ENCODE measurements at regions not wholly inside any gene's neighbourhood (a gene's known extent, or its start where the extent isn't known, plus 50 kb on each side); places are given as distances from the start of the nearest gene placed in this dataset.

DNA sequence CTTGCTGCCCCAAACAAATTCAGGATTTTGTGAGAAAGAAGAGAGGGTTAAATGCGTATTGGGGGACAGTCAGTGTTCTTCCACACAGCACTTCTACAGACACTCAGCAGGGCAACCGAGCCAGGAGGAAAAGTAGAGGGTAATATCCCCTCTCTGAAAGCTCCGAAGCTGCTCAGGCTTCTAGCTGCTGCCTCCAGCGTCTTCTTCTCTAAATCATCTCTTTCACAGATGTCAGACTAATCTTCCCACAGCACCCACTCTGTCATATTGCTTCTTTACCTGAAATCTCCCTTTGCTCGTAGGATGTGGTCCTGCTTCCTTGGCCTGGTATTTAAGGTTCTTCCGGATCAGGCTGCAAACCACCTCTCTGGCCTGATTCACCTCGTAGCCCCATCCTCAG is 117.6 kb upstream of the HAAO start:
- no peaks in the 10 kb centered on the region for H3K36me3 ChIP-seq
- TF ChIP-seq, protein P1, sequence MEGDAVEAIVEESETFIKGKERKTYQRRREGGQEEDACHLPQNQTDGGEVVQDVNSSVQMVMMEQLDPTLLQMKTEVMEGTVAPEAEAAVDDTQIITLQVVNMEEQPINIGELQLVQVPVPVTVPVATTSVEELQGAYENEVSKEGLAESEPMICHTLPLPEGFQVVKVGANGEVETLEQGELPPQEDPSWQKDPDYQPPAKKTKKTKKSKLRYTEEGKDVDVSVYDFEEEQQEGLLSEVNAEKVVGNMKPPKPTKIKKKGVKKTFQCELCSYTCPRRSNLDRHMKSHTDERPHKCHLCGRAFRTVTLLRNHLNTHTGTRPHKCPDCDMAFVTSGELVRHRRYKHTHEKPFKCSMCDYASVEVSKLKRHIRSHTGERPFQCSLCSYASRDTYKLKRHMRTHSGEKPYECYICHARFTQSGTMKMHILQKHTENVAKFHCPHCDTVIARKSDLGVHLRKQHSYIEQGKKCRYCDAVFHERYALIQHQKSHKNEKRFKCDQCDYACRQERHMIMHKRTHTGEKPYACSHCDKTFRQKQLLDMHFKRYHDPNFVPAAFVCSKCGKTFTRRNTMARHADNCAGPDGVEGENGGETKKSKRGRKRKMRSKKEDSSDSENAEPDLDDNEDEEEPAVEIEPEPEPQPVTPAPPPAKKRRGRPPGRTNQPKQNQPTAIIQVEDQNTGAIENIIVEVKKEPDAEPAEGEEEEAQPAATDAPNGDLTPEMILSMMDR (IDR thresholded peaks at IDR 0.05), result no peak
- peak overlapping the region; percentile 38 to 59 for H3K27ac ChIP-seq
- H3K27me3 ChIP-seq, result no peaks in the 10 kb centered on the region
- intact Hi-C loops (cut with DNase I), result loop anchor here (5.0 kb wide), 1 partner anchor 43 kb away; no protein-coding TSS in a partner anchor
- no peaks in the 10 kb centered on the region for H3K9me3 ChIP-seq
- DNase-seq (ENCODE audit: low spot score in 2 of 2), result no peak
- no peak overlapping the region for H3K4me3 ChIP-seq
- peaks cover 37 to 57% of the 10 kb centered on the region in 2 donors for H3K4me1 ChIP-seq

DNA sequence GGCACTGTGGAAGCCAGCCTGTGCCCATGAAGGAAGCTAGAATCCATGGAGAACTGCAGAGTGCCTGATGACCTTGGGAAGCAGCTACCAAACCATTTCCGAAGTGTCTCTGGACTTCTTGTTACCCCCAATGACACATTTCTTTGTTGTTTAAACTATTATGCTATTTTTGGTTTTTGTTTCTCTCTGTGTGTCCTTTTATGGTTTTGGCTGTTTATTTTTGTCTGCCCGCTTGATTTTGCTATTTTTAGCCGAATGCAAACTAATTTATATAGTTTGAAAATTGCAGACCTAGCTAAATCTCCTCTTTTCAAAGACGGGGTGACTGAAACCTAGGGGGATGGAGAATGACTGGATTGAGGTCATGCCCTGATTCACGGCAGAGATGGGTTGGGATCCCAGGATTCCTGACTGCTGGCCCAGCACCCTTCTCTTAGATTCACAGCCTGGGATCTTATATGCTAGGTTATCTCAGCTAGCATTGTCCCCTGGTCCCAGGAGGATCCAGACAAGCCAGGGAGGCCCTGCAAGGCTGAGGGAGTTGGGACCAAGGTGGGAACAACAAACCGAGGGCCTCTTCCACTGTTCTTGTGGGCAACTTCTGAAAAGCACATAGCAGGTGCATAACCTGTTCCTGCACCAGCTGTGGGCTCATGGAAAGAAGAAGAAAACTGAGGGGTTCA is 116.3 kb upstream of the HAAO start:
- TF ChIP-seq, protein P1 (IDR thresholded peaks at IDR 0.05), result no peak
- intact Hi-C loops (cut with DNase I), result loop anchor here (5.0 kb wide), 1 partner anchor 41 kb away; no protein-coding TSS in a partner anchor
- no peaks in the 10 kb centered on the region for H3K27me3 ChIP-seq
- H3K4me3 ChIP-seq, result no peak overlapping the region
- peaks cover 37 to 59% of the 10 kb centered on the region in 2 donors for H3K4me1 ChIP-seq
- no peaks in the 10 kb centered on the region for H3K36me3 ChIP-seq
- no peak for DNase-seq (ENCODE audit: low spot score in 2 of 2)
- no peaks in the 10 kb centered on the region for H3K9me3 ChIP-seq
- H3K27ac ChIP-seq, result peak overlapping the region; percentile 89 to 90

DNA sequence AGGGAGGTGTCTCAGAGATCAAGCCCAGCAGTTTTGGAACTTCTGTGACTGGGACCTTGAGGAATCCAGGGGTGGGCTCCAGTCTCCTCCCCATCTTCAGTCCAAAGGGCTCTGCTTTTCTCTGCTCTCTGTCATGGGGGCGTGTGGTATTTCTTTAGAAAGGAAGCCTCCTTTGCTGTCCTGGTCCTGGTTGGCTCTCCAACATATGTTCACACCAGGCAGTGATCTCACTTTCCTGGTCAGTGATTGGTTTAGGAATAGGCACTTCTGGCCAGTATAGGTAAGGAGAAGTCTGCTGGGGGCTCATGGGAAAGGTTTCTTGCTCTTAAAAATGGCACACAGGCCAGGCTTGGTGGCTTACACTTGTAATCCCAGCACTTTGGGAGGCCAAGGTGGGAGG is 115.5 kb upstream of the HAAO start:
- peak overlapping the region; percentile 89 to 90 for H3K27ac ChIP-seq
- H3K4me1 ChIP-seq, result peaks cover 37 to 63% of the 10 kb centered on the region in 2 donors
- no peak overlapping the region for H3K4me3 ChIP-seq
- no peaks in the 10 kb centered on the region for H3K9me3 ChIP-seq
- TF ChIP-seq, protein P1 (IDR thresholded peaks at IDR 0.05), result no peak
- H3K36me3 ChIP-seq, result no peaks in the 10 kb centered on the region
- no peaks in the 10 kb centered on the region for H3K27me3 ChIP-seq
- DNase-seq (ENCODE audit: low spot score in 2 of 2), result no peak
- intact Hi-C loops (cut with DNase I), result loop anchor here (2.0 to 5.0 kb wide), 2 partner anchors 15 to 41 kb away; no protein-coding TSS in a partner anchor

DNA sequence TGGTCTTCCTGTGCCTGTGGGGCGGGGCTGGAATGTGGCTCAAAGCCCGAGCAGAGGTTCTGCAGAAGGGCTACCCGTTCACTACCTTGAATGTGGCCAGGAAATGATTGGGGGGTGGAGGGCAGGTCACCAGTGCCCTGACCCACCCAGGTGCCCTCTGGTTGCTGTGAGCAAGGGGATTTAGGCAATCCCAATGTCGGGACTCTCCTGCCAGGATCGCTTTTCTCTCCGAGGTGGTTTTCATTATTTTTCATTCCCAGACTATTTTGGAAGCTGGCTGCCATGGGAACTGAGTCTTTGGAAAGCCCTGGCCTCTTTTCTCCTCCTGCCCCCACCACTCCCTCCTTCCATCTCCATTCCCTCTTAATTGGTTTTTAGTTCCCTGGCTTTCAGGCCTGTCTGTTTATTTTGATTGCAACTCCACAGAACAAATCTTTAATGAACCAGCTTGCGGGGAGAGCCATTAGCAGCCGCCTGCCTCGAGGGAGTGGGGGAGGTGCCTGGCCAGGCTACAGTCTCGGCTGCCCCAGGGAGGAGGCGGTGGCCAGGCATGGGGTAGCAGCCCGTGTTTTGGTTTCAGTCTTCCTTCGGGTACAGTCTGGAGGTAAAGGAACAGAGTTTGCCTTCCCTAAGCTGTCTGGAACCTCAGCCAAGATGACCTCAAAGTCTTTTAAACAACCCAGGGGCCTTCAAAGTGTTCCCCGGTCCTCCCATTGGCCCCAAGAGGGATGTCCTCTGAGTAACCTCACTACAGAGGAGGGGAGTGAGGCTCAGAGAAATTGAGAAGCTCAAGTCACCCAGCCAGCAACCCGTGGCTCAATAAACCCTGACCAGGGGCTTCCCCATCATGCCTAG is 114.4 kb upstream of the HAAO start:
- peak overlapping the region in 1 of 2 donors; percentile 26 for H3K4me3 ChIP-seq

DNA sequence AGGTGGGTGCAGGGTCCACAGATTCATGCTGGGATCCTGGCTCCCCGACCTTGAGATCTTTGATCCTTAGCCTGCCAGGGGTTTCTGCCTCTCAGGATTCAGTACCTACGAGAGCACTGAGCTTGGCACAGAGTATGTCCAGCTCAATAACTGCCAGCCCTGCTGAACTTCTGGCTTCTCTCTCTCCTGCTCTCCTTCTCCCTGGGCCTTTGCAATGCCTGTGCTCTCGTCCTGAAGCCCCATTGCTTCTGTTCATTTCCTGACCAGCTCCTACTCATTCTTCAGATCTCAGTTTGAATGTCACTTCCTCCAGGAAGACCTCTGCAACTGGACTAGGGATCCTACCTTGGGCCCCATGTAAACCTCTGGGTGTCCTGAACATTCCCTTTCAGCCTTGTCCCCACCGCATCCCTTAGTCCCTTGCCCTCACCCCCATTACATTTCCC is 113.8 kb upstream of the HAAO start:
- peak overlapping the region; percentile 89 to 90 for H3K27ac ChIP-seq
- no peaks in the 10 kb centered on the region for H3K36me3 ChIP-seq
- peak overlapping the region in 1 of 2 donors; percentile 10 for H3K4me3 ChIP-seq
- intact Hi-C loops (cut with DNase I), result loop anchor here (2.0 to 5.0 kb wide), 2 partner anchors 17 to 39 kb away; no protein-coding TSS in a partner anchor
- H3K27me3 ChIP-seq, result no peaks in the 10 kb centered on the region
- no peaks in the 10 kb centered on the region for H3K9me3 ChIP-seq
- no peak for DNase-seq (ENCODE audit: low spot score in 2 of 2)
- TF ChIP-seq, protein P1 (IDR thresholded peaks at IDR 0.05), result no peak
- H3K4me1 ChIP-seq, result peaks cover 37 to 65% of the 10 kb centered on the region in 2 donors

More for the DNA sequence above, 114.4 kb upstream of the HAAO start:
- intact Hi-C loops (cut with DNase I), result loop anchor here (2.0 to 5.0 kb wide), 2 partner anchors 16 to 39 kb away; no protein-coding TSS in a partner anchor
- no peaks in the 10 kb centered on the region for H3K36me3 ChIP-seq
- peak overlapping the region; percentile 89 to 90 for H3K27ac ChIP-seq
- peak in 1 of 2 donors; percentile 83 for DNase-seq (ENCODE audit: low spot score in 2 of 2)
- TF ChIP-seq, protein P1 (IDR thresholded peaks at IDR 0.05), result no peak
- H3K4me1 ChIP-seq, result peaks cover 37 to 63% of the 10 kb centered on the region in 2 donors
- no peaks in the 10 kb centered on the region for H3K9me3 ChIP-seq
- no peaks in the 10 kb centered on the region for H3K27me3 ChIP-seq

All from ascending aorta (tissue), 2 donors.